ACC112 (cell line): ENCODE measurements at regions not wholly inside any gene's neighbourhood (a gene's known extent, or its start where the extent isn't known, plus 50 kb on each side); places are given as distances from the start of the nearest gene placed in this dataset.

Experiments used
- H2AFZ ChIP-seq: fragments of 200-600 bp; sonication (generic); one replicate; pipeline ENCODE4 v1.6.0; 2017; ENCODE audit warnings: antibody characterized with exemption, low read length; ENCODE audit not compliant: unreplicated experiment
- H3K27ac ChIP-seq: fragments of 200-600 bp; sonication (generic); 2 replicates; pipeline ENCODE4 v1.5.1; 2014; ENCODE audit warnings: low read depth, mild to moderate bottlenecking, antibody characterized with exemption, low read length, moderate library complexity
- H3K27me3 ChIP-seq: fragments of 200-600 bp; sonication (generic); 2 replicates; pipeline ENCODE4 v1.6.1; 2014; ENCODE audit warnings: mild to moderate bottlenecking, antibody characterized with exemption, low read length, moderate library complexity, mixed read lengths; ENCODE audit not compliant: insufficient read depth
- H3K36me3 ChIP-seq: fragments of 200-600 bp; sonication (generic); 2 replicates; pipeline ENCODE4 v1.6.1; 2016; ENCODE audit warnings: mild to moderate bottlenecking, antibody characterized with exemption, low read length, moderate library complexity, mixed read lengths; ENCODE audit not compliant: insufficient read depth
- H3K4me1 ChIP-seq: fragments of 200-600 bp; sonication (generic); one replicate; pipeline ENCODE4 v1.6.1; 2016; ENCODE audit warnings: low read length, mixed read lengths; ENCODE audit not compliant: insufficient read depth, unreplicated experiment, control insufficient read depth
- H3K4me3 ChIP-seq: fragments of 200-600 bp; sonication (generic); 2 replicates; pipeline ENCODE4 v1.5.1; 2014; ENCODE audit warnings: mild to moderate bottlenecking, low read depth, low read length
- H3K79me2 ChIP-seq: fragments of 200-600 bp; sonication (generic); one replicate; pipeline ENCODE4 v1.6.0; 2016; ENCODE audit warnings: low read length; ENCODE audit not compliant: control insufficient read depth, unreplicated experiment, insufficient read depth

DNA sequence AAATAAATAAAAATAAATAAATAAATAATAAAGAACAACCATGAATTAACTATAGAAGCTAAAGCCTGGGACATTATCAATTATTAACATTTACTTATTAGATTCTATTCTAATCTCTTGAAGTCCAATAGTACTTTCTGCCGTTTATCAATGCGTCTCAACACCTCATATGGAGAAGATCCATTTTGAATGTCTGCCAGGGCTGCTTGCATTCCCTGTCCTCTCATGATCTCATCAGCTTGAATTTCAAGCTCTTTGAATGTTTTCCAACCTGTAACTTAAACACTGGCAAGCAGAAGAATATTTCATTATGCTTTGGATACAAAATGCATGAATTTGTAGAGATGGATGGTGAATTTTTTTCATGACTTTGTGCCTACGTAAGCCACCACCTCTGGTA is 191.9 kb upstream of the ANKFN1 start:
- Histone ChIP-seq H3K27me3 (no peaks in the 10 kb centered on the region), H3K4me1 (no peaks in the 10 kb centered on the region), H3K79me2 (no peaks in the 10 kb centered on the region)

DNA sequence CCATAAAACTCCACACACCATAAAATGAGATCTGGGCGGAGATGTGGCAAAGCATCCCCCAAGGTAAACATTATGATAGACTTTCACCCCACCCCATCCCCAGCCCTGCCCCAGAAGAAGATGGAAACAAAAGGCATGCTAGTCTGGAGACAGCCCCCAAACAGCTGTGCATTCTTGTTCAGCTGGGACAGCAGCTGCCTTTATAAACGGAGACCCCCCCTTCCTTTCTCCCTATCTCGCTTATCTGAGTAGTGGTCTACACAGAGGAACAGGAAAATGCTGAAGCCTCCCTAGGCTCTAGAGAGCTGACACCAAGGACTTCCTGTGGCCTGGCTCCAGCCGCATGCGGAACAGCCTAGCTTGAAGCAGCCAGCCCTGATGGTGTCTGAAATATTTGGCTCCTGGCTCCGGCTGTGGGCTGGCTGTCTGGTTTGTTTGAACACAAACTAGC is 190.3 kb upstream of the ANKFN1 start:
- Histone ChIP-seq H3K27ac (no peak overlapping the region), H3K4me1 (no peaks in the 10 kb centered on the region), H3K4me3 (no peak overlapping the region), H2AFZ (no peak overlapping the region), H3K27me3 (no peaks in the 10 kb centered on the region), H3K36me3 (no peaks in the 10 kb centered on the region), H3K79me2 (no peaks in the 10 kb centered on the region)

More for the DNA sequence above, 191.9 kb upstream of the ANKFN1 start:
- Histone ChIP-seq H3K36me3 (no peaks in the 10 kb centered on the region), H3K27ac (no peak overlapping the region), H2AFZ (no peak overlapping the region), H3K4me3 (no peak overlapping the region)

DNA sequence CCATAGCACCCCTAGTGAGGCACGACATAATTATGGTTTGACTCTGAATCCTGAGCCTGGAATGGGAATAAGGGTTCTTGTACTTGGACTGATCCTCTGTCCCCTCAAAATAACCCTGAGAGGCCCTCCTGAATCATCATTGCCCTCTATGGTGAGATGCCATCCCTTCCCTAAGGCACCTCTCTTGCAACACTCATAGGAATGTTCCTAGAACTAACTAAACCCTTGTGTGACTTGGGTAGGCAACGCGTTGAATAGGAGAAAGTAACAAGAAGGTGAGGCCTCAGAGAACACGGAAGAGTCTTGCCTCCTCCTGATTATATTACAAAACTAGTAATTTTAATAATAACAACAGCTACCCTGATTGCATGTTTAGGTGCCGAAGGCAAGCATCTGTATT is 189.1 kb upstream of the ANKFN1 start:
- H3K4me3 ChIP-seq = no peak overlapping the region
- H3K36me3 ChIP-seq = no peaks in the 10 kb centered on the region
- no peaks in the 10 kb centered on the region for H3K27me3 ChIP-seq
- H2AFZ ChIP-seq = no peak overlapping the region
- no peaks in the 10 kb centered on the region for H3K4me1 ChIP-seq
- H3K79me2 ChIP-seq = no peaks in the 10 kb centered on the region
- no peak overlapping the region for H3K27ac ChIP-seq

DNA sequence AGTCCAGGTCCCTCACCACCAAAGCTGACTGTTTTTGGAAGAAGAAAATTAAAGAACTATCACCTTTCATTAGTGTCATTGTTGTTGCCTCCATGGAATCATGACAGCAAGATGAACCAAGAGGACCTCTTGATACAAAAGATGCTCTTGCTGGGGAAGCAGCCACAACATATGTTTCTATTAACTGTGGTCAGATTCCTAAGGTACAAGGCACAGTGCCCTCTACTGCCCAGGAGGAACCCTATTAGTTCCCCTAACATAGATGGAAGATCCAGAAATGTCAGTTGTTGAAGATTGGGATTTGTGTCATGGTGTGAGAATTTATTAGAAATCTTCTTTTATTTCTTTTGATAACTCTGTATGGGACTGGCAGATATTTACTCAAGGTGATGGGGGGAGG is 188.2 kb upstream of the ANKFN1 start:
- Histone ChIP-seq H3K27me3 (no peaks in the 10 kb centered on the region), H3K27ac (no peak overlapping the region), H3K4me3 (no peak overlapping the region), H3K79me2 (no peaks in the 10 kb centered on the region), H3K36me3 (no peaks in the 10 kb centered on the region), H2AFZ (no peak overlapping the region), H3K4me1 (no peaks in the 10 kb centered on the region)

DNA sequence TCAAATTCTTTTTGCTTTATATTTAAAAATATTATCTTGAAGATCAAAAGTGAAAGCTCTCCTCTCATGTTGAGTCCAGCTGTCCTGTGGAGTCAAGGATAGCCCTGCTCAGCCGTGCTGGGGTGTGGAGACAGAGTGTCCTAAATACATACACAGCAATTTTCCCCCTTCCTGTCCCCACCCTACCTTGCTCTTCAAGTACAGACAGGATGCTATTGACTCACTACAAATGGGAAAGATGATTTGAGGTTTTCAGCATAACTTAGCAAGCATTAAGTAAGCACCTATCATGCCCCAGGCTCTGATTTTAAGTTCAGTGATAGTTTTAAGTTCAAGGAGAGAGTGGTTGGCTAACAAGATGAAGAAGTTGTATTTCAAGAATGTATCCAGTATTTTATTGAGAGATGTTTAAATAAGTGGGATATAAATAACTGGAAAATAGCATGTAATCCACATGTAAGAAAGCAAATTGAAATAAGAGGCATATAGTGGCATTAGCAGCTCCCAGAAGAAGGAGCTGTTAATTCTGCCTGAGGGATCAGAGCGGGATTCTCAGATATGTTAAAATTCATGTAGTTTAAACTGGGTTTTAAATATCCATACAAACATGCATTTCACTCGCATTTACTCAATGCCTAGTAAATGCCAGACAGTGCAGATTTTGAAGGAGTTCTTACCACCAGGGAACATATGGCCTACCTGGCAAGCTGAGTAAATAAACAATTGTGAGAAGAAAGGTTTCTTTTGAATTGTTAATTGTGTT is 183.5 kb upstream of the ANKFN1 start:
- Histone ChIP-seq H3K36me3 (no peaks in the 10 kb centered on the region), H3K4me3 (no peak overlapping the region), H3K4me1 (no peaks in the 10 kb centered on the region), H2AFZ (no peak overlapping the region), H3K79me2 (no peaks in the 10 kb centered on the region), H3K27me3 (no peaks in the 10 kb centered on the region), H3K27ac (no peak overlapping the region)

DNA sequence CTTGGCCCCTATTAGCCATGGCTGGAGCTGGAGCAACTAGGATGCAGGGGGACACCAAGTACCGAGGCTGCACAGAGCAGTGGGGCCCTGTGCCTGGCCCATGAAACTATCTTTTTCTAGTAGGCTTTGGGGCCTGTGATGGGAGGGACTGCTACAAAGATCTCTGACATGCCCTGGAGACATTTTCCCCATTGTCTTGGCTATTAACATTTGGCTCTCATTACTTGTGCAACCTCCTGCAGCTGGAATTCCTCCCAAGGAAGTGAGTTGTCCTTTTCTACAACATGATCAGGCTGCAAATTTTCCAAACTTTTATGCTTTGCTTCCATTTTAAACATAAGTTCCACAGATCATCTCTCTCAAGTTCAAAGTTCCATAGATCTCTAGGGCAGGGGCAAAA is 174.7 kb upstream of the ANKFN1 start:
- no peak overlapping the region for H3K27ac ChIP-seq
- H3K4me1 ChIP-seq = no peaks in the 10 kb centered on the region
- H3K79me2 ChIP-seq = no peaks in the 10 kb centered on the region
- H3K4me3 ChIP-seq = no peak overlapping the region
- H3K36me3 ChIP-seq = no peaks in the 10 kb centered on the region
- no peaks in the 10 kb centered on the region for H3K27me3 ChIP-seq
- H2AFZ ChIP-seq = no peak overlapping the region

DNA sequence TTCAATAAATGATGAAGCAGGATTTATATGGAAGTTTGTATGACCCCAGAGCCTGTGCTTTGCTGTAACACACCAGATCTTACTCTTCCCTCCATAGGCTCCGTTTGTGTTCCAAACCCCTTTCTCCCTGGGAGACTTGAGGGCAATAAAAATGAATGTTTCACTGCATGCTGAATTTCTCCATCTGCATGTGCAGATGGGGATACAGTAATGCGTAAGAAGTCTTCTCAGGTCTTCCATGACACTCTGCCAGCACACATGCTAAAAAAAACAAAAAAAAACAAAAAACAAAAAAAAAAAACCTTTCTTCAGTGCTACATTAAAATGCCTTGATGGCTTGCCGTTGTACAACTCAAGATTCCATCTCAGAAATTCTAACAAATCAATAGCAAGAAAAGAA is 170.2 kb upstream of the ANKFN1 start:
- no peaks in the 10 kb centered on the region for H3K4me1 ChIP-seq
- H2AFZ ChIP-seq = no peak overlapping the region
- H3K27ac ChIP-seq = no peak overlapping the region
- H3K36me3 ChIP-seq = no peaks in the 10 kb centered on the region
- H3K27me3 ChIP-seq = no peaks in the 10 kb centered on the region
- no peak overlapping the region for H3K4me3 ChIP-seq
- H3K79me2 ChIP-seq = no peaks in the 10 kb centered on the region

DNA sequence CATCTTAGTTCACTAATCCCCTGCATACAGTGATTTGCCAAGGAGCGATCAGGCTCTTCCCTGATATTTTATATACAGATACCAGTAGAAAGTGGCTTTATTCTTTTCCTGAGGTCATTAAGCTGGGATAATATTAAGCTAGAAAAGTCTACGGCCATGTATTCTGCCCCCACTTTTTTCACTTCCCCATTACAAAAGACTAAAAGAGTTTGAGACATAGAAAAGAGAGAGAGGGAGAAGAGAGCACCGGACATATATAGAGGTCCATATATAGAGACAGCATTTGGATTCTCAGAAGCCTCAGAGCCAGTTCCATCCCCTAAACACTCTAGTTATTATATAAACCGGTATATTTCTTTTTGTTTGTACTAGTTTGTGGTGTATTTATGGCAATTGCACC is 166.5 kb upstream of the ANKFN1 start:
- Histone ChIP-seq H3K79me2 (no peaks in the 10 kb centered on the region), H3K36me3 (no peaks in the 10 kb centered on the region), H3K27me3 (no peaks in the 10 kb centered on the region), H3K4me3 (no peak overlapping the region), H3K27ac (no peak overlapping the region), H2AFZ (no peak overlapping the region), H3K4me1 (no peaks in the 10 kb centered on the region)

DNA sequence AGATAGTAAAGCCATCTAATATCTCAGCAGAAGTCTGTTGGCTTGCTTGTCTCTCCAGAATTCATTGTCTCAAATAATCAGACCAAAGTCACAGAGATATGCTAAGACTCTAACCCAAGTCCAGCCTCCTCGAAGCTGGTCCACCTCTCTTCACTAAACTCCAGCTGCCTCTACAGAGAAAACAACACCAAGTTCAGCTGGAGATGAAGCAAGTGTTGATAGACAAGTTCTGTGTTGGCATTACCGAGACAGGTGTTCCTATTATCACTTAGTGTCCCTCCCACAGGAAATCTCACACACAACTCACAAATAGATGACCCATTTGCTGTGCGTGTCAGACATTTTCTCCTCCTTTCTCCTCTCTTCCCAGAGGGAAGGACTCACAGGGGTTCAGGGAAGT is 164.4 kb upstream of the ANKFN1 start:
- H3K27me3 ChIP-seq = no peaks in the 10 kb centered on the region
- no peaks in the 10 kb centered on the region for H3K36me3 ChIP-seq
- no peak overlapping the region for H3K4me3 ChIP-seq
- H2AFZ ChIP-seq = no peak overlapping the region
- H3K27ac ChIP-seq = no peak overlapping the region
- H3K4me1 ChIP-seq = no peaks in the 10 kb centered on the region
- H3K79me2 ChIP-seq = no peaks in the 10 kb centered on the region

DNA sequence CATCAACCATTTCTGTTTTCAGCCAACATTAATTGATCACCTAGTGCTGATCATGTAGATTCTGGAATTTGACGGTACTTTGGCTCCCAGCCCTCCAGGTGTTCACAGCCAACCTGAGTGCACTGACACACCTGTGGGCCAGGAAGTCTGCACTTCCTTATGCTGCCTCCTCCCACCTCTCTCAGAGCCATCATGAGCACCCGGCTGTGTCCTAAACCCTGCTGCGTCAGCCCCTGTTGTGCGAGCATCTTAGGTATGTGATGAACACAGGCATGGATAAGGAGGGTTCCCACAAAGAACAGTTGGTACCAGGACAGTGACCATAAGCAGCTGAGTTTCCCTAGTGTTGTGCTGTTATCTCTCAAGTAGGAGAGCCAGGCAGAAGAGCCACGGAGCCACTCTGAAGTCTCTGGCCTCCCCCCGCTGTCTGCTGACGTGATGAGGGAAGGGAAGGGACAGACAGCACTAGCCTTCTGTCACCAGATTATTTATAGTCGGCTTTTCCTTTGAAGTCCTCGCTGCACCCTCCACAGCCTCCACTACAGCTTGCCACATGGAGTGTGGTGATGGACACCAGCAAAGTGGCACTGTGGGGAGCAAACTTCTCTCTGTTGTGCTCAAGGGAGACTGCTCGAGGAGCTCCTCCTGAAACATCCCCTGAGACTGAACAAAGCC is 162.8 kb upstream of the ANKFN1 start:
- Histone ChIP-seq H3K79me2 (no peaks in the 10 kb centered on the region), H3K4me1 (no peaks in the 10 kb centered on the region), H2AFZ (no peak overlapping the region), H3K27me3 (no peaks in the 10 kb centered on the region), H3K4me3 (no peak overlapping the region), H3K36me3 (no peaks in the 10 kb centered on the region), H3K27ac (no peak overlapping the region)

DNA sequence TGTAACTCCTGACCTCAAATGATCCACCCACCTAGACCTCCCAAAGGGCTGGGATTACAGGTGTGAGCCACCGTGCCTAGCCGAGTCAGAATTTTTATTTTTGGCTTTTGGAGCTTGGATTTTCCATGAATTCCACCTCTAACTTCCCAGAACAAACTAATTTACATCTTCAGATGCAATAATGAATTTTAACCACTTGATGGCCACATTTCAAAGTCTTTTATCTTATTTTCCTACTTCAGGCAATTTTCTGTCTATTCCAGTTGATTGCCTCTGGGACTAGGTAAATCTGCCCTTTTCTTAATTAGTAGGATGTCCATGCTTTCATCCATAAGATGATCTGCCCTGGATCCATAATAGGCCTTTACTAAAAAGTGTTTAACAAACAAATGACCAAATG is 156.4 kb upstream of the ANKFN1 start:
- Histone ChIP-seq H3K36me3 (no peaks in the 10 kb centered on the region), H3K4me3 (no peak overlapping the region), H3K27me3 (no peaks in the 10 kb centered on the region), H3K79me2 (no peaks in the 10 kb centered on the region), H3K27ac (no peak overlapping the region), H2AFZ (no peak overlapping the region), H3K4me1 (no peaks in the 10 kb centered on the region)
